ENCODE measurements at regions not wholly inside any gene's neighbourhood (a gene's known extent, or its start where the extent isn't known, plus 50 kb on each side); places are given as distances from the start of the nearest gene placed in this dataset.
"Not testable (repeated sequence)": the region's sequence is repeated elsewhere in the genome, so short reads cannot be mapped to it uniquely, and the experiment has no call there.

- no peak overlapping the region for H3K4me3 ChIP-seq (ENCODE audit: low read depth, low read length)
- in situ Hi-C loops (cut with HindIII; ENCODE audit: low sequenced_read_pairs) = no loop called here
- TF ChIP-seq CTCF (IDR thresholded peaks at IDR 0.05; ENCODE audit: low read depth, low read length) = no peak
- DNase-seq (ENCODE audit: low read depth, low spot score) = no peak
Observed at GRCh38 chr3:165919284-165919683, 82.1 kb upstream of the BCHE start.

- no peak overlapping the region for H3K4me3 ChIP-seq (ENCODE audit: low read depth, low read length)
- no peak for TF ChIP-seq CTCF (IDR thresholded peaks at IDR 0.05; ENCODE audit: low read depth, low read length)
- in situ Hi-C loops (cut with HindIII; ENCODE audit: low sequenced_read_pairs) = no loop called here
- no peak for DNase-seq (ENCODE audit: low read depth, low spot score)
Observed at GRCh38 chr3:165918657-165918979, 81.4 kb upstream of the BCHE start.

- DNase-seq (ENCODE audit: low read depth, low spot score); in situ Hi-C loops (cut with HindIII; ENCODE audit: low sequenced_read_pairs); H3K4me3 ChIP-seq (ENCODE audit: low read depth, low read length): not testable (repeated sequence)
Observed at GRCh38 chr3:165917938-165918656, 80.9 kb upstream of the BCHE start.

- in situ Hi-C loops (cut with HindIII; ENCODE audit: low sequenced_read_pairs); H3K4me3 ChIP-seq (ENCODE audit: low read depth, low read length); DNase-seq (ENCODE audit: low read depth, low spot score): not testable (repeated sequence)
Observed at GRCh38 chr3:165915104-165915503, 77.9 kb upstream of the BCHE start.

GRCh38 chr3:165903885-165904630, 66.8 kb upstream of the BCHE start:
- TF ChIP-seq CTCF (IDR thresholded peaks at IDR 0.05; ENCODE audit: low read depth, low read length) = no peak
- no peak for DNase-seq (ENCODE audit: low read depth, low spot score)
- in situ Hi-C loops (cut with HindIII; ENCODE audit: low sequenced_read_pairs) = no loop called here
- no peak overlapping the region for H3K4me3 ChIP-seq (ENCODE audit: low read depth, low read length)

GRCh38 chr3:165899066-165899465, 61.8 kb upstream of the BCHE start:
- H3K4me3 ChIP-seq (ENCODE audit: low read depth, low read length) = no peak overlapping the region
- TF ChIP-seq CTCF (IDR thresholded peaks at IDR 0.05; ENCODE audit: low read depth, low read length) = no peak
- no peak for DNase-seq (ENCODE audit: low read depth, low spot score)
- in situ Hi-C loops (cut with HindIII; ENCODE audit: low sequenced_read_pairs) = no loop called here

- in situ Hi-C loops (cut with HindIII; ENCODE audit: low sequenced_read_pairs) = no loop called here
Observed at GRCh38 chr3:165897137-165897536, 59.9 kb upstream of the BCHE start.

More at GRCh38 chr3:165897137-165897536, 59.9 kb upstream of the BCHE start:
- DNase-seq (ENCODE audit: low read depth, low spot score) = no peak
- H3K4me3 ChIP-seq (ENCODE audit: low read depth, low read length) = no peak overlapping the region
- no peak for TF ChIP-seq CTCF (IDR thresholded peaks at IDR 0.05; ENCODE audit: low read depth, low read length)

All from astrocyte of the spinal cord (primary cell).